HL-60 (cell line): ENCODE measurements at regions not wholly inside any gene's neighbourhood (a gene's known extent, or its start where the extent isn't known, plus 50 kb on each side); places are given as distances from the start of the nearest gene placed in this dataset.

Source experiments
- CTCF ChIP-seq: IDR thresholded peaks from one replicate; pipeline ENCODE4 v1.5.1; 2011; ENCODE audit warnings: low read length, control low read depth, inconsistent platforms; ENCODE audit not compliant: insufficient read depth
- GABPA ChIP-seq: IDR thresholded peaks from 2 replicates; pipeline ENCODE4 v1.6.1; 2012; ENCODE audit warnings: low read depth
- POLR2AphosphoS5 ChIP-seq: IDR thresholded peaks from 2 replicates; pipeline ENCODE4 v1.6.1; 2012; ENCODE audit warnings: low read depth

- TF ChIP-seq POLR2AphosphoS5 (no peak), CTCF (no peak), GABPA (no peak)
Measured at GRCh38 chr7:49327155-49327554, 402.8 kb downstream of the CDC14C start.
